Upper lobe of right lung (tissue), 1 donor: ENCODE measurements at regions not wholly inside any gene's neighbourhood (a gene's known extent, or its start where the extent isn't known, plus 50 kb on each side); places are given as distances from the start of the nearest gene placed in this dataset.

ENCODE experiments used
- ATAC-seq: fragments of 200-7000 bp; cut with Tn5 transposase; one replicate; pipeline ENCODE4 v1.9.1; 2020; ENCODE audit warnings: mild to moderate bottlenecking, moderate library complexity
- DNase-seq: peaks from one replicate; pipeline ENCODE4 v3.0.0-alpha.2; 2020
- H3K27ac ChIP-seq: fragments of 200-600 bp; one replicate; pipeline ENCODE4 v1.8.0; 2022
- H3K27me3 ChIP-seq: fragments of 200-600 bp; one replicate; pipeline ENCODE4 v1.8.0; 2022; ENCODE audit warnings: mild to moderate bottlenecking
- H3K36me3 ChIP-seq: fragments of 200-600 bp; one replicate; pipeline ENCODE4 v1.8.0; 2022
- H3K4me1 ChIP-seq: fragments of 200-600 bp; one replicate; pipeline ENCODE4 v1.8.0; 2022
- H3K4me3 ChIP-seq: fragments of 200-600 bp; one replicate; pipeline ENCODE4 v1.8.0; 2022; ENCODE audit warnings: mild to moderate bottlenecking
- H3K9me3 ChIP-seq: fragments of 200-600 bp; one replicate; pipeline ENCODE4 v1.8.0; 2022
- CTCF ChIP-seq: fragments of 200-600 bp; IDR thresholded peaks from one replicate; pipeline ENCODE4 v1.8.0; 2022; ENCODE audit warnings: antibody characterized with exemption
- intact Hi-C: fragments of 100-400 bp; cut with DNase I; formaldehyde crosslinking; loops from one replicate; pipeline ENCODE4 v1.11.0; 2022
- donor health status: DM: no; HTN: yes; CAD: no; lungs with severe emphysema.

GRCh38 chr11:33540946-33541915 is 159.4 kb downstream of the C11orf91 start:
- TF ChIP-seq CTCF = no peak
- DNase-seq (no peak), ATAC-seq (no peak)
- Histone ChIP-seq H3K27me3 (peaks cover 4% of the 10 kb centered on the region), H3K4me3 (no peak overlapping the region), H3K9me3 (no peaks in the 10 kb centered on the region), H3K36me3 (no peaks in the 10 kb centered on the region), H3K4me1 (no peaks in the 10 kb centered on the region), H3K27ac (no peak overlapping the region)
- intact Hi-C loops = no loop called here

GRCh38 chr11:33540427-33540826 is 160.2 kb downstream of the C11orf91 start:
- Histone ChIP-seq H3K4me3 (no peak overlapping the region), H3K9me3 (no peaks in the 10 kb centered on the region), H3K27me3 (peaks cover 4% of the 10 kb centered on the region), H3K36me3 (no peaks in the 10 kb centered on the region), H3K4me1 (no peaks in the 10 kb centered on the region), H3K27ac (no peak overlapping the region)
- TF ChIP-seq CTCF = no peak
- intact Hi-C loops = no loop called here
- ATAC-seq (no peak), DNase-seq (no peak)

GRCh38 chr11:33539751-33540150 is 160.9 kb downstream of the C11orf91 start:
- TF ChIP-seq CTCF = no peak
- H3K36me3 ChIP-seq = no peaks in the 10 kb centered on the region
- H3K9me3 ChIP-seq = no peaks in the 10 kb centered on the region
- no peak overlapping the region for H3K27ac ChIP-seq
- no peak for ATAC-seq
- H3K4me3 ChIP-seq = no peak overlapping the region
- no peaks in the 10 kb centered on the region for H3K4me1 ChIP-seq
- intact Hi-C loops = no loop called here
- H3K27me3 ChIP-seq = peaks cover 4% of the 10 kb centered on the region
- no peak for DNase-seq

- DNase-seq (no peak), ATAC-seq (no peak)
- H3K4me1 ChIP-seq = no peaks in the 10 kb centered on the region
- H3K4me3 ChIP-seq = no peak overlapping the region
- no peaks in the 10 kb centered on the region for H3K9me3 ChIP-seq
- H3K27ac ChIP-seq = no peak overlapping the region
- intact Hi-C loops = no loop called here
- H3K36me3 ChIP-seq = no peaks in the 10 kb centered on the region
- no peak for TF ChIP-seq CTCF
- H3K27me3 ChIP-seq = peaks cover 4% of the 10 kb centered on the region
Observed at GRCh38 chr11:33538726-33539125, 161.9 kb downstream of the C11orf91 start.

GRCh38 chr11:33536178-33536577 is 164.4 kb downstream of the C11orf91 start:
- H3K27me3 ChIP-seq = peaks cover 4% of the 10 kb centered on the region
- no peaks in the 10 kb centered on the region for H3K9me3 ChIP-seq
- H3K4me3 ChIP-seq = no peak overlapping the region
- no peaks in the 10 kb centered on the region for H3K36me3 ChIP-seq
- intact Hi-C loops = no loop called here
- H3K4me1 ChIP-seq = no peaks in the 10 kb centered on the region
- DNase-seq (no peak), ATAC-seq (no peak)
- no peak for TF ChIP-seq CTCF
- H3K27ac ChIP-seq = no peak overlapping the region
